ENCODE measurements at regions not wholly inside any gene's neighbourhood (a gene's known extent, or its start where the extent isn't known, plus 50 kb on each side); places are given as distances from the start of the nearest gene placed in this dataset.
"Not testable (repeated sequence)": the region's sequence is repeated elsewhere in the genome, so short reads cannot be mapped to it uniquely, and the experiment has no call there.

DNA sequence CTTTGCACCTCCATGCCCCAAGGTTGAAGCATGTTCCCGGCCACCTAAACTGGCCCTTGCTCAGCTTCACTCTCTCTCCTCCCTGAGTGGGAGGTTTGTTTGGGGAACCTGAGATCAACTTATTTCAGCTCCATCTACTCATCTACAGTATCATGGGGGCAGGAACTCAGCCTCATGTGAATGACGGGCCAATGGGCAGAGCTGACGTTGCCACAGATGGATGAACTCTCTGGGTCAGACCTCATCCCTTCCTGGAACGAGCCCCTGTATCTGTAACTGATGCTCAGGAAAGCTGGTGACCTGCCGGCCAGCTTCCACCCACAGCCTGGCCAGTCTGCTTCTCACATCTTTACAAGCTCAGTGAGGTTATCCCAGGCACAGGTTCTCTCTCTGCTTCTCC lies 369.6 kb downstream of the IRX2 start:
- DNase-seq (ENCODE audit: low spot score): no peak

DNA sequence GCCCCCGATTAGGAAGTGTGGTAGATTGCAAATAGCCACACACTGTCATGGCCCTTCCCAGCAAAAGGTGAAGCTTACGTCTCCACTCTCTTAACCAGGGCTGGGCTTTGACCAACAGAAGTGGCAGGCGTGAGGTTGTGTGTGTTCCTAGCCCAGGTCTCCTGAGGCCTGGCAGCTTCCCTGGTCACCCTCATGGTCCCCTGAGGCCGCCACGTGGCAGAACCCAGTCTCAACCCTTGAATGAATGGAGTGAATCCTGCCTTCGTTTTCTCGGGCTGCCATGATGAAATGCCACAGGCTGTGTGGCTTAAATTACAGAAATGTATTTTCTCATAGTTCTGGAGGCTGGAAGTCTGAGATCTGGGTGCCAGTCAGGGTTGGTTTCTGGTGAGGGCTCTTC lies 370.4 kb downstream of the IRX2 start:
- DNase-seq (ENCODE audit: low spot score): no peak

DNA sequence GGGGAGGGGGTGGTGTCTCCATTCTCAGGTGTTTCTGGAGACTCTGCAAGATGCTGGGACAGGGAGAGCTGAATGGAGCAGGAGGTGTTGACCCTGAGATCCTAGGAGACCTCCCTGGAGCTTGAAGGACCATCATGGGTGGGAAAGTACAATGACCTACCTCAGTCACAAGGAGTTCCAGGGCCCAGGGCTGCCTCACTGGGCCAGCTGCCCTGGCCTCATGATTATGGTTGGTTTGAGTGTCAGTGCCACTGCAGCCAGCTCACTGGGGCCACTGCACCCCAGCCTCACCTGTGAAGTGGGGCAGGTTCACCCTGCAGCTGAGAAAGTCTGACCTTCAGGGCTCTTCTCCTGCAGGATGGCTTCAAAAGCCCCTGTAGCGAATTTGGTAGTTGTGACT lies 372.5 kb downstream of the IRX2 start:
- no peak for DNase-seq (ENCODE audit: low spot score)

DNA sequence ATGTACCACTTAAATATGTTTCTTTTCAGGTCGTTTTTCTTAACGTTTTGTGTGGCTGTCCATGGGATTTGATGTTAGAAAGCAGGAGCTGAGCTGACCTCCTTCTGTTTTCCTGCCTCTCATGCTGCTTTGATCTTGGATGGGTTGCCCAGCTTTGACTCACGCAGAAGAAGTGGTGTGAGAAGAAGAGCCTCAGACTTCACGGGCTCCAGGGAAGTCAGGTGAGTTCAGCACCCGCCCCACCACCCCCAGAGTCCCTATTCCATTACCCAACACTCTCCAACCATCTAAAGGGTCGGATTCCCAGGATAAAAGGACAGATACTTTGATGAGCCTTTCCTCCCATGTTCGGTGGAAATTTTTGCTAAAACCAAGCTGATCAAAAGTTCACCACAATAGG lies 373.4 kb downstream of the IRX2 start:
- DNase-seq (ENCODE audit: low spot score): no peak

DNA sequence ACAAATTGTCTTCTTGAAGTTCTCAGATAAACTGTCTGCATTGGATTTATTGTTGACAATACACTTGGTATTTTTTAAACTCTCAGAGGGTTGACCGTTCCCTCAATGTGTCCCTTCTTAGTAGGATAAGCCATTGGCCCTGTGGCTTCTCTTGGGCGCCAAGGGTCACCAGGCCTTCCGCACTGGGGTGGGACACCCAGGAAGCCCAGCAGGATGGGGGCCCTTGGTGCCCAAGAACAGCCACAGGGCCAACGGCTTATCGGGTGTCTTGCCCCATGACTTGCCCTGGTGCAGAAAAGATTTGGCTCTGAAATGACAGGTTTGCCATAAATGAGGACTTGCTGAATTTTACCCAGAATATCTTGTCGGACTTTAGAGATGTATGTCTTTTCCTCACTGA lies 375.0 kb downstream of the IRX2 start:
- DNase-seq (ENCODE audit: low spot score): no peak

DNA sequence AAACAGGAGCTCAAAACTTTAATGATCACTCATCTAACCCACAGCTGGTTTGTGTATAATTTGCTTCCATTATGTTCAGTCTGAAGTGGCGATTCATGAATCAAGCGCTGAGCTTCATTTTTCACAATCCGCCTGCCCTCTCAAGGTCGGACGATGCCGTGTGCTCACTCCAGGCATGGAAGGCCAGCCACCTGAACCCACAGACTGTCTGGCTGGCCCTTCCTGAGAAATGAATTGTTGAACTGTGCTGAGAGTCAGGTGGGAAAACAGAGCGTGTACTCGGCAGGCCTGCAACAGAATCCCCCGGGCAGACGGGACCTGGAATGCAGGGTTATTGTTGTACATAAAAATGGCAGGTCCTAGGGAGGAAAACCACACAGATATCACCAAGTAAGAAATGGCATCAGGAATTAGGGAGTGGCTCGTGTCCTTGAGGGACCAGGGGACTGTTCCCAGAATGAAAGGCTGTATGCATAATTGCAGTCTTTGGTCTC lies 375.7 kb downstream of the IRX2 start:
- DNase-seq (ENCODE audit: low spot score): no peak

DNA sequence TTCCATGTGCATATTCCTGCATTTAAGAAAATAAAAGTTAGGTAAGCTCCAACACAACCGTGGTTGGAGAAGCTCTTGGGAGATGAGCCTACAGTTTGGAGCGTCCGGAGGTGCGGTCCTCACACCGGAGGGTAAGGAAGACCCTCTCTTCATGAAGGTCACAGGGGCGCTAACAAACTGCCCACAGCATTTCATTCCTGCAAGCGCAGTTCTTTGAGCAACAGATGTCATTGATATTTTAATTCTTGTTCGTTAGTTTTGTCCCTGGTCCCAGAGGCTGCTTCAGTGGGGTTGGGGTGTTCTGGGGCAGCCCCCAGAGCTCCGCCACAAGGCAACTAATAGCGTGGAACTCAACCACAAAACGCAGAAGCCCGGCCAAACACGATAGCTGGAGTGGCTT lies 376.2 kb downstream of the IRX2 start:
- DNase-seq (ENCODE audit: low spot score): no peak

DNA sequence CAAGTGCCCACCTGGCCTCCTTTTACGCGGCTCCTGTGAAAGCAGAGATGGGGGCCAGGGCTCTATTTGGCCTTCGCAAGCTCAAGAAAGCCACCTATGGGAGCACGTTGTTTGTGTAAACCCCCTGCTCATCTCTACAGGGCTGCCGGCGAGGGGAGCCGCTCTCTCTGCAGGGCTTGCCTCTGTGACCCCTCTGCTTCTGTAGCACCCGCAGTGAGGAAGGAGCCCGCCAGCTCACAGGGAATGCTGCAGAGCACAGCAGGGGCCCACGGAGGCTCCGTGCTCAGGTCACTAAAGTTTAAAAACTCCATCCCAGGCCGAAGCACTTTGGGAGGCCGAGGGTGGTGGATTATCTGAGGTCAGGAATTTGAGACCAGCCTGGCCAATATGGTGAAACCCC lies 376.8 kb downstream of the IRX2 start:
- no peak for DNase-seq (ENCODE audit: low spot score)

DNA sequence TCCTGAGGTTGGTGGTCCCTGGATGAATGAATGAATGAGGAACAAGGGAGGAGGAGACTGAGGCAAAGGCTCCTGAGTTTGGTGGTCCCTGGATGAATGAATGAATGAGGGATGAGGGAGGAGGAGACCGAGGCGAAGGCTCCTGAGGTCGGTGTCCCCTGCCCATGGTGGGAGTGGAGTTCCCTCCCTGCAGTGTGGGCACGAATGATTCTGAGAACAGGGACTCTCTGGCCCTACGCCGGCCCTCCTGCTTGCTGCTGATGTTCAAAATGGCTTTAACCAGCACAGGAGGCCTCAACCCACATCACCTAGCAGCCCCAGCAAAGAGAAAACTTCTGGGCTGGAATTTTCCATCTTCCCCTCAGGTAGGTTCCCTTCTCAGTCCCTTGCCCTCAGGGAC lies 377.8 kb downstream of the IRX2 start:
- no peak for DNase-seq (ENCODE audit: low spot score)

DNA sequence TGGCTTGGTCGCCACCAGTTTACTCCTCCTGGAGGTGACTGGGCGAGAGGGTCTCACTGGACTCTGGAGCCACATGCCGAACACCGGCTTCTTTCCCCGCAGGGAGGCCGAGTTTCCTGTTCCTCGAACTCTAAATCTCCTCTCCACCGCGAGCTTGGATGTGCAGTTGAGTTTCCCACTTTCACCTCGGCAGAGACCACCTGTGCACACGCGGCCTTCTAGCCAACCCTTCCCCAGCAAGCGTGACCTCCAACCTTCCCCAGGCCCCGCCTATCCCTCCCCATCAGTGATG lies 380.1 kb downstream of the IRX2 start:
- DNase-seq (ENCODE audit: low spot score): no peak

DNA sequence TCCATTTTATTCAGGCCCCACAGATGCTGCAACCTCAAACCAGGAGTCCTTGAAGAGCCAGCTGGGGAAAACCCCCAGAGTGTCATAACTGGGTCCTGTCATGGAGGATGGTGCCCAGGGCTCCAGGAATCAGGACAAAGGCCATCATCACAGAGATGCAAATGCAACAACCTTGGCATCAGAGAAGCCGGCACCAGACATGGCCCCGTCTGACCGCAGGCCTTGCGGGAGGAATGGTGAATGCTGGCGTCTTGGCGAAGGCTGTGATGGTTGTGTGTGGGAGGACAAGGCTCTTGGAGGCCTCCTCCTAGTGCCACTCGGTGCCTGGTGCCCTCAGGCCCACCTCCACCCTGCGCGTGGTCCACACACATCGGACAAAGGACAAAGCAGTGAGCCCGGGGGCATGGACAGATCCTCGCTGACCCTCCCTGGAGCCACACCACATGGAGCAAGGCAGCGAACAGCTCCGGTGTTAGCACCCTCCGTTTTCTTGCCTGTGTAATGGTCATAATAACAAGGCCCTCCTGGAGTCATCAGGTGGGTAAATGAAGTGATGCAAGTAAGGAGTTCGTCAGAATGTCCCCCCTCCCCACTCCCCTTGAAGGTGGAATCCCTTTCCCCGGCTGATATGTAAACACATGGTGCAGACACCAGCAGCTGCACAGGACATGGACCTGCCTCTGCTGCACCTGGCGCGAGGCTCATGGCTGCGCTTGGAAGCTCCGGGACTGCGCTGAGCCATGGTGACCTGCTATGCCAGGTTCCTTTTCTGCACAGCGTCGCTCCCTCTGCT lies 380.7 kb downstream of the IRX2 start:
- no peak for DNase-seq (ENCODE audit: low spot score)

DNA sequence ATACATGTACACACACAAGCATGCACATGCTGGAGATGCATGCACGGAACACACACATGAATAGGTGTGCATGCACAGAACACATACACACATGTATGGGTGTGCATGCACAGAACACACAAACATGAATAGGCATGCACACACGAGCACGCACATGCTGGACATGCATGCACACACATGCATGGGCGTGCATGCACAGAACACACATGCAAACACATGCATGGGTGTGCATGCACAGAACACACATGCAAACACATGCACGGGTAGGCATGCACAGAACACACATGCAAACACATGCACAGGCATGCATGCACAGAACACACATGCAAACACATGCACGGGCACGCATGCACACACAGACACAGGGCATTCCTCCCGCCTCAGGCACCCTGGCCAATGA lies 382.3 kb downstream of the IRX2 start:
- no peak for DNase-seq (ENCODE audit: low spot score)

DNA sequence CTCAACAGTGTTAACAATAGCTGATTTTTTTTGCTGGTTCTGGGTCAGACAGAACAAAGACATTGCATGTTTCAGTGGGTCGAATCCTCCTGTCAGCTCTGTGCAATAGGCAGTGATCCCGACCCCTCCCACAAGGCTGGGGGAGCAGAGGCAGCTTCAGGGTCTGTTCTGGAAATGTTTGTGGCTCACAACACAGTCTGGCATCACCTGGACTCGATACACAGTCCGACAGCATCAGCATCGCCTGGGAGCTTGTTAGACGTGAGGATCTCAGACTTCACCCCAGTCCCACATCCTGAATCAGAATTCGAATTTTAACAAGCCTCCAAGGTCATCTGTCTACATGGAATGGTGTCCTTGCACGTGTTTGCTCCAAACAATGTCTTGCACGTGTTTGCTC lies 384.7 kb downstream of the IRX2 start:
- DNase-seq (ENCODE audit: low spot score): no peak

DNA sequence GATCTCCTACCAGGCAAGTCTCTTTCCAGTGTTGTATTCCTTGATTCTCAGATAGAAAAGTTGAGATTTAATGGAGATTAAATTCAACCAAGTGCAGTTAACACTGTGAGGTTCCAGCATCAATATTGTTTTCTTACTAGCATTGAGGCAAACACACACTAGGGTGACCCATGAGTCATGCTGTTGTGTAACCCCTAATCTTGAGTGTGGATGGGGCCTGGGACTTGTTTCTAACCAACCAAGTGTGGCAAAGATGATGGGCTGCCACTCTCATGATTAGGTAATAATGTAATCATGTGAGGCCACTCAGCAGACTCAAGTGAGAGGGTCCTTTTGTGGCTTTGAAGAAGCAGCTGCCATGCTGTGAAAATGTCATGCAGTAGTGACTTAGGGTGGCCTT lies 394.2 kb downstream of the IRX2 start:
- DNase-seq (ENCODE audit: low spot score): no peak

DNA sequence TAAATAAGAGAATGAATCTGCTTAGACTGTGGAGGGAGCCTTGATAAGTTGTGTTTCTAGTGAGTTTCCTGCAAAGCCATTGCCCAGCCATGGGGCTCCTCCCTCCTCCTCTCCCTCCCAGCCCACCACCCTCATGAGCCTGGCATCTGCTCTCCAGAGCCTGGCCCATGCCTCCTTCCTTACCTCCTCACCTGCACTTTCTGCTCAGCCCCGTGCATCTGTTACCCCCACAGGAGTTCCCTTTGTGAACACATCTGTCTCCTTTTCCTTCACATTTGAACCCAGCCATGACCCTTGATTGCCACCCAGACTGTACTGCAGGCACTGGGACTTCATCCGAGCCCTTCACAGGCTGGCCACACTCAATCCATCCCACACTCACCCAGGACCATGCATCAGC lies 395.6 kb downstream of the IRX2 start:
- DNase-seq (ENCODE audit: low spot score): no peak

DNA sequence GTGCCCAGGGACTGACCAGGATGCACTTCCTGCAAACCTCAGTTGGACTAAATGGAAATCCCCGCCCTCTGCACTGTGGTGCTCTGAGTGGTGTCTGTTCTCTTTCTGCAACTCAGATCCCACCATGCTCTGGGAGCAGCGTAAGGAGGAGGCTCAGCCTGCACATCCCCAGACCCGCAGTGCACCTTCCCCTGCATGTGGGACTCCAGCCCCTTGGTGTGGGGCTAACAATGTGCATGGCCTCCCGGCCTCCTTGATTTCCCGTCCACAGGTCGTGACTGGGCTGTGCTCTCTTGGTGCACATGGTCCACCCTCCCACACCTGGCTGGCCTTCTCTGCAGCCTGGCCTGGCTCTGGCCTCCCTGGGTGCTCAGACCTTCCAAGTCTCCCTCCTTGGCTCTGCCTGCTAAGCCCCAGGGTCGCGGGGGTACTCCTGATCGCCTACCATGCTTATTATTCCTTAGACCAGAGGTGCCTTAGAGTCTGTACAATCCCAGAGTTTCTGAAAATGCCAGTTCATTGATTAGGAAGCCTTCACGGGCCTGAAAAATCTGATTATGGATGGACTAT lies 397.5 kb downstream of the IRX2 start:
- DNase-seq (ENCODE audit: low spot score): no peak

DNA sequence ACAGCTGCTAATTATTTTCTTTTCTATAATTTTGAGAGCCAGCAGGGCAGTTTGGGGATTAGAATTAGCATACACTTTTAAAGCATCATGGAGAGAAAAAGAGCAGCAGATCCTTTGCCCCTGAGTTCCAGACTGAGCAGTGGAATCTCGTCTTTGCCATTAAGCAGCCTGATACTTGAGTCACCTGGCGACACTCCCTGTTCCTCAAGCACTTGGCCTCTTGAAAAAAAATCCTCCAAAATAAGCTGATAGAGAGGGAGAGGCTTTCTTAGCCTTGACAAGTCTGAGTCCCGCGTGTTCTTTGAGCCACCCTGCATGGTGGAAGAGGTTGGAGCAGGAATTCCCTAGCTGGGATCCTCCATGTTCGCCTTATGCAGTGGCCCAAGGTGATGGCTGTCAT lies 398.3 kb downstream of the IRX2 start:
- DNase-seq (ENCODE audit: low spot score): no peak

DNA sequence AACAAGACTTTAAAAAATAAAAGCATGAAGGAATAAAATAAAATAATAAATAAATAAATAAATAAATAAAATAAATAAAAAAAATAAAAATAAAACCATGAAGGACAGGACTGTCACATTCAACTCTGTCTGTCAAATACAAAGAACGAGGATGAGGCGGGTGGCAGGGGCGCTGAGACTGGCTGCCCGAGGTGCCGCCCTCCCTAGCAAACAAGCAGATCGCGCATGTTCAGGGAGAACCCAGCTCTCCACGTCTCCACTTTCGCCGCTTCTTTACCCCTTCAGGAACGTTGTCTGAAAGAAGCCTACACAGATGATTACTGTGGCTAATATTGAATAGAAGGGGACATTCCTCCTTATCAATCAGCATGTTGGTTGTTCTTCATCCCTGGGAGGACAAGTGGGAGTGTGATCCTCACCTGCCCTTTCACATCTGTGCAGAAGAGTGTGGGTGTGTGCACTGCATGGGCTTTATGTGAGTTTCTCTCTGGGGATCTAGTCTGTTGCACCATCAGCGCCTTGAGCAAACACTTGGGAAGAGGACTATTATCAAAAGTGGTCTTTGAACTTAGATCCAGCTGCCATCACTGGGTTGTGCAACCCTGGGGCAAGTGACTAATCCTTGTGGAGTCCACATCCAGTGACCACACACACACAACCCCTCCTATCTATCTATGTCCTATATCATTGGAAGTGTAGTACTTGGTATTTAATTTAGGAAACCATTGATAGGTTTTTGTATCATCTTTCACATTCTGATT lies 399.2 kb downstream of the IRX2 start:
- no peak for DNase-seq (ENCODE audit: low spot score)

DNA sequence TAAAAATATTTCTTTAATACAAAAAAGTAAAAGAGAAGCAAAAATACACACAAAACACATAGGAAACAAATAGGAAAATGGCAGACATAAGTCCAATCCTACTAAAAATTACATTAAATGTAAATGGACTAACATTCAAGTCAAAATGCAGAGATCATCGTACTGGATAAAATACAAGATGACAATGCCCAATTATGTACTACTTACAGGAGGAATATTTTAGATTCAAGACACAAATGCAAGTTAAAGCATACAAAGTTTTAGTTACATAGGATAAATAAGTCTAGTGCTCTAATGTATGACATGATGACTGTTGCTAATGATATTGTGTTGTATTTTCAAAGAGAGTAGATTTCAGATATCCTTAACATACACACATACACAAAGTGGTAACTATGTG lies 401.7 kb downstream of the IRX2 start:
- DNase-seq (ENCODE audit: low spot score): not testable (repeated sequence)

DNA sequence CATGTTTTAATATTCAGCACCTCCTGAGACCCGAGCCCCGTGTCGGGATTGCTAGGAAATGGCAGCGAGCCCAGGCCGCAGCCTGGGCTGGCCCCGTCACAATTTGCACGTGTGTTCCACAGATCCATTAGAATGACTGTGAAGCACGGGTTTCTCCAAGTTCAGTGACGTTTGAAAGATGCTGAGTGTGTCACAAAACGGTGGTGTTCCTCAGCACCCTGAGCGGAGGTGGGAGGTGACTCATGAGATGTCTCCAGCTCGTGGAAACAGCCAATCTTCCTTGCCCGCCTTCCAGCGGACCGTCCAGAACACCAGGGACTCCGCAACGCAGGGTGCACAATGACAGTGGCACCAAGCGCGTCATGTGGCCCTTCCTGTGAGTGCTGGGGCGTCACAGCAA lies 412.8 kb downstream of the IRX2 start:
- no peak for DNase-seq (ENCODE audit: low spot score)

DNA sequence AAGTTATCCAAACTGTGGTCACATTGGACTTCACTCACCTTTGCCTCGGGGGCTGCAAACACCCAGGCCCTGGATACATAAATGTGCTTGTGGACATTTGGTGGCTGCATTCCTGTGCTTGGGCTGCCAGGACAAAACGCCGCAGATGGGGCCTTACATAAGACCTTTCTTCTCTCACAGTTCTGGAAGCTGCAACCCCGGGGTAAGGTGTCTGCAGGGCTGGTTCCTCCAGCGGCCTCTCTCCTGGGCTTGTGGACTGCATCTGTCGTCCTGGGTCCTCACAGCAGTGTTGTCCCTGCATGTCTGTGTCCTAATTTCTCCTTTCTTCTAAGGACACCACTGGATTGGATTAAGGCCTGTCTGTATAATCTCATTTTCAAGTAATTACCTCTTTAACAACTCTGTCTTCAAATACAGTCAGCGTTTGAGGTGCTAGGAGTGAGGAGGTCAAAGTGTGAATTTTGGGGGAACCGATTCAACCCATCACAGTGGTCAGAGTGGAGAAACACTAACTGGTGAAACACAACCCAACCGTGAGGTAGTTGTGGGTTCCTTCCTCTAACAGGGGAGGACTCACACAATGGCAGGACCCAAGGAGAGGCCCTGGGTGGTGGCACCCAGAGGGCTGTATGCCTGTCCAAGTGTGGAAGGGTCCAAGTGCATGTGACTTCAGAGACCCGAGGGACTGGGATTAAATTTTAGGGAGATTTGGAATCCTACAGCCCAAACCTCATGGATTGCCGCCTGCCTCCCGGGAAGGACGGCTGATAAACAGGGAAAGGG lies 415.6 kb downstream of the IRX2 start:
- no peak for DNase-seq (ENCODE audit: low spot score)

DNA sequence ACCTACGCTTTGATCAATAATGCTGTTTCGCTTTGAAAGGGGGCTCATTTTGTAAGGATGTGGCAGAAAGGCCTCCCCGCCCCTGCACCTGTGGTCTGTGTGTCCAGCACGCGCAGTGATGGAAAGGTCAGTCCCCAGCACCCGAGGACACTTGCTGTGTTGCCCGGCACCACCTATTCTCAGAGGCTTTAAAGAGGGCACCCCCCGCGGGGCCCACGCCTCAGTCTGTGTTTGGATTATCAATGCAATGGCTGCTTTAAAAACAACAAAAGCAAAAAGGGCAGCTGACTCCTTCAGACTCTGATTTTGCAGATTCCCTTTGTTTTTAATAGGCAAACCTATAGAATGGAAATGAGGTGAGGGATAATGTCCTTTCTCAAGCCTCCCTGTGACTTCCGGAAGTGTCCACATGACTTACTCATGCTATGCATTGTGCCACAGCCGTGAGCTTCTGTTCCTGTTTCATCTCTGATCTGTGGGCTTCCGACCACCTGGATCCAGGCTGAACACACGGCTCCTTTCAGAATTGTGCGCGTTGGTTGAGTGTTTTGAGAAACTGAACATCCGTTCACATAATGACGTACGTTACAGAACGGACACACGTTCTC lies 416.2 kb downstream of the IRX2 start:
- DNase-seq (ENCODE audit: low spot score): no peak

Data from GM03348 (cell line).